ENCODE measurements at regions not wholly inside any gene's neighbourhood (a gene's known extent, or its start where the extent isn't known, plus 50 kb on each side); places are given as distances from the start of the nearest gene placed in this dataset.

DNA sequence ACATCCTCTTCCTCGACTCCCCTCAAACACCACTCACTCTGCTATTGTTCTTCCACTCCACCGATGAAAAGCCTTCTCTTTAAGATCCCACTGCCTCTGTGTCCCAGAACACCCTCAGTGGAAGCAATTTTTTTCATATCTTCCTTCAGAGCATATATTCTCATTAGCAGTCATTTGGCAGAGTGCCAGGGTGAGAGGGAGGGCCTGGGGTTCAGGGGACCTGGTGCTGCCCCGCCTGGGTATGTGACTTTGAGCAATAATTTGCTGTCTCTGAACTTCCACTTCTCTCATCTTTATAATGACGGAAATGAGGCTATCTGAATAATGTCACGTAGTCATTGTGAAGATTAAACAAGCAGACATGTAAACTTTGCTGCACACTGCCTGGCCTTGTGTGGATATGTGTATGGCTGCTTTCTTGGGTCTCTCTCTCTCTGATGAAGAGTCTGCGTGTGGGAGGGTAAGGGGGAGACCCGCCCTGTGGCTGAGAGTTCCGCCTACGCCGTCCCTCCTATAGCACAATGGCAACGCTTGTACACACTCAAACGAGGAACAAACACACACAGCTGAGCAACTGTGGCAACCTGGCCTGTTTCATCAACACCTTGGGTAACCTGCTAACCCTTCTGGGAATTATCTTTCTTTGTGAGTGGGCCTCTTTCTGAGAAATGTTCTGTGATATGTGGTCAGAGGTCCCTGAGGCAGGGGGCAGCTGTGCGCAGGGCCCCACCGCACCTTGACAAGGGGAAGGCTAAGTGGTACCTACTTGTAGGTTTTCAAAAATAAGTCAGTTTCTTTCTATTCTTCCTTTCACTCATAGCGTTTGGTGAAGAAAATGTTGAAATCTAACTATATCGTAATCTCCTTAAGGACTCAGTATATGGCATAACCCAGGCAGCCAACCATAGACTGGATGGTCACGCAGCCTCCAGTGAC is 369.8 kb downstream of the SV2B start:
- TF ChIP-seq, protein P1, sequence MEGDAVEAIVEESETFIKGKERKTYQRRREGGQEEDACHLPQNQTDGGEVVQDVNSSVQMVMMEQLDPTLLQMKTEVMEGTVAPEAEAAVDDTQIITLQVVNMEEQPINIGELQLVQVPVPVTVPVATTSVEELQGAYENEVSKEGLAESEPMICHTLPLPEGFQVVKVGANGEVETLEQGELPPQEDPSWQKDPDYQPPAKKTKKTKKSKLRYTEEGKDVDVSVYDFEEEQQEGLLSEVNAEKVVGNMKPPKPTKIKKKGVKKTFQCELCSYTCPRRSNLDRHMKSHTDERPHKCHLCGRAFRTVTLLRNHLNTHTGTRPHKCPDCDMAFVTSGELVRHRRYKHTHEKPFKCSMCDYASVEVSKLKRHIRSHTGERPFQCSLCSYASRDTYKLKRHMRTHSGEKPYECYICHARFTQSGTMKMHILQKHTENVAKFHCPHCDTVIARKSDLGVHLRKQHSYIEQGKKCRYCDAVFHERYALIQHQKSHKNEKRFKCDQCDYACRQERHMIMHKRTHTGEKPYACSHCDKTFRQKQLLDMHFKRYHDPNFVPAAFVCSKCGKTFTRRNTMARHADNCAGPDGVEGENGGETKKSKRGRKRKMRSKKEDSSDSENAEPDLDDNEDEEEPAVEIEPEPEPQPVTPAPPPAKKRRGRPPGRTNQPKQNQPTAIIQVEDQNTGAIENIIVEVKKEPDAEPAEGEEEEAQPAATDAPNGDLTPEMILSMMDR (conservative IDR thresholded peaks at IDR 0.05; ENCODE audit: low read depth, low read length) = no peak
- no peak for TF ChIP-seq EZH2 (IDR thresholded peaks at IDR 0.05; ENCODE audit: low read length, unreplicated experiment)
